ENCODE measurements at regions not wholly inside any gene's neighbourhood (a gene's known extent, or its start where the extent isn't known, plus 50 kb on each side); places are given as distances from the start of the nearest gene placed in this dataset.

- no peak for TF ChIP-seq ZNF565 (CRISPR knock-in tag; conservative IDR thresholded peaks at IDR 0.05; ENCODE audit: low read depth)
Observed at GRCh38 chr11:82085493-82085892, 648.2 kb downstream of the FAM181B start (continued).

- no peak for ATAC-seq
- TF ChIP-seq ISL1 (CRISPR knock-in tag; IDR thresholded peaks at IDR 0.05) (no peak), SNAI2 (CRISPR knock-in tag; IDR thresholded peaks at IDR 0.05) (no peak), TSHZ2 (CRISPR knock-in tag; IDR thresholded peaks at IDR 0.05) (no peak), PPARA (CRISPR knock-in tag; IDR thresholded peaks at IDR 0.05; ENCODE audit: borderline replicate concordance) (no peak), ZFP30 (CRISPR knock-in tag; IDR thresholded peaks at IDR 0.05) (no peak), ZFP3 (CRISPR knock-in tag; IDR thresholded peaks at IDR 0.05) (no peak)
Observed at GRCh38 chr11:82082976-82083375, 650.7 kb downstream of the FAM181B start.

- no peak for ATAC-seq
- TF ChIP-seq CREB5 (CRISPR knock-in tag; IDR thresholded peaks at IDR 0.05; ENCODE audit: low read depth), result no peak
- TF ChIP-seq ESRRG (CRISPR knock-in tag; IDR thresholded peaks at IDR 0.05), result no peak
- no peak for TF ChIP-seq PPARA (CRISPR knock-in tag; IDR thresholded peaks at IDR 0.05; ENCODE audit: borderline replicate concordance)
- no peak for TF ChIP-seq TOX (CRISPR knock-in tag; IDR thresholded peaks at IDR 0.05; ENCODE audit: borderline replicate concordance)
- TF ChIP-seq PATZ1 (CRISPR knock-in tag; IDR thresholded peaks at IDR 0.05; ENCODE audit: borderline replicate concordance), result no peak
- no peak for TF ChIP-seq ZC3H10 (CRISPR knock-in tag; IDR thresholded peaks at IDR 0.05)
- no peak for TF ChIP-seq BACH2 (CRISPR knock-in tag; IDR thresholded peaks at IDR 0.05; ENCODE audit: borderline replicate concordance)
- TF ChIP-seq ISL1 (CRISPR knock-in tag; IDR thresholded peaks at IDR 0.05), result no peak
Observed at GRCh38 chr11:82080160-82080559, 653.5 kb downstream of the FAM181B start.

GRCh38 chr11:82076126-82076525, 657.5 kb downstream of the FAM181B start:
- no peak for ATAC-seq
- TF ChIP-seq ZNF565 (CRISPR knock-in tag; conservative IDR thresholded peaks at IDR 0.05; ENCODE audit: low read depth) (no peak), GLIS3 (CRISPR knock-in tag; IDR thresholded peaks at IDR 0.05) (no peak), TSHZ2 (CRISPR knock-in tag; IDR thresholded peaks at IDR 0.05) (no peak), ESRRG (CRISPR knock-in tag; IDR thresholded peaks at IDR 0.05) (no peak), POU6F1 (CRISPR knock-in tag; IDR thresholded peaks at IDR 0.05; ENCODE audit: borderline replicate concordance, low read depth) (no peak), ISL1 (CRISPR knock-in tag; IDR thresholded peaks at IDR 0.05) (no peak), RARB (CRISPR knock-in tag; IDR thresholded peaks at IDR 0.05) (no peak), CSRNP3 (CRISPR knock-in tag; IDR thresholded peaks at IDR 0.05) (no peak), BACH2 (CRISPR knock-in tag; IDR thresholded peaks at IDR 0.05; ENCODE audit: borderline replicate concordance) (no peak), PATZ1 (CRISPR knock-in tag; IDR thresholded peaks at IDR 0.05; ENCODE audit: borderline replicate concordance) (no peak), ZFP3 (CRISPR knock-in tag; IDR thresholded peaks at IDR 0.05) (no peak), ZNF8 (CRISPR knock-in tag; IDR thresholded peaks at IDR 0.05) (no peak), ZC3H10 (CRISPR knock-in tag; IDR thresholded peaks at IDR 0.05) (no peak), ZNF70 (CRISPR knock-in tag; IDR thresholded peaks at IDR 0.05) (no peak), SNAI2 (CRISPR knock-in tag; IDR thresholded peaks at IDR 0.05) (no peak), ARNTL (CRISPR knock-in tag; IDR thresholded peaks at IDR 0.05; ENCODE audit: borderline replicate concordance, low read depth) (no peak), ZFP30 (CRISPR knock-in tag; IDR thresholded peaks at IDR 0.05) (no peak)

All from SK-N-SH treated with all-trans-retinoic acid at 6 μM for 48 hours (cell line).